NB4 (cell line): ENCODE measurements at regions not wholly inside any gene's neighbourhood (a gene's known extent, or its start where the extent isn't known, plus 50 kb on each side); places are given as distances from the start of the nearest gene placed in this dataset.

Experiments
- MYC ChIP-seq: IDR thresholded peaks from 2 replicates; pipeline ENCODE4 v1.6.1; 2011; ENCODE audit warnings: low read depth, low read length
- TF ChIP-seq, protein P1 (sequence below): IDR thresholded peaks from one replicate; pipeline ENCODE4 v1.5.1; 2012; ENCODE audit warnings: low read depth, low read length

DNA sequence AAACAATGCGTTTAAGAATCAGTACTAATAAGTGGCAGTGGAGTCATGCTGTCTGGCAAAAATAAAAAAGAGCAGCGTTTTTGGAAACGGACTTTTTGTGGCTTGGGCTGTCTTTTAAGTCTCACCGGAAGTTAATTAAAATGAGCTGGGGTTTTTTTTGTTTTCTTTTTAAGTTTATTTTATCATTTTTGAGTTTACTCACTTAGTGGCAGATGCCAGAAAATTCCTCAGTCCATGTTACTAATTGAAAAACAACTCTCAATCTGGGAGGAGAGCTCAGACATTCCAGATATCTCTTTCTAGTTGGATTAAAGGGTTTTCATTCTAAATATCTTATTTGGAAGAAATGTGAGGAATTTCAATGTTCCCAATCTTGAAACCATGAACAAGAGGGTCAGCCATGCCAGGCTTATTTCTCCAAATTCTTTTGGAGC is 133.8 kb upstream of the AGR3 start:
- TF ChIP-seq, protein P1, sequence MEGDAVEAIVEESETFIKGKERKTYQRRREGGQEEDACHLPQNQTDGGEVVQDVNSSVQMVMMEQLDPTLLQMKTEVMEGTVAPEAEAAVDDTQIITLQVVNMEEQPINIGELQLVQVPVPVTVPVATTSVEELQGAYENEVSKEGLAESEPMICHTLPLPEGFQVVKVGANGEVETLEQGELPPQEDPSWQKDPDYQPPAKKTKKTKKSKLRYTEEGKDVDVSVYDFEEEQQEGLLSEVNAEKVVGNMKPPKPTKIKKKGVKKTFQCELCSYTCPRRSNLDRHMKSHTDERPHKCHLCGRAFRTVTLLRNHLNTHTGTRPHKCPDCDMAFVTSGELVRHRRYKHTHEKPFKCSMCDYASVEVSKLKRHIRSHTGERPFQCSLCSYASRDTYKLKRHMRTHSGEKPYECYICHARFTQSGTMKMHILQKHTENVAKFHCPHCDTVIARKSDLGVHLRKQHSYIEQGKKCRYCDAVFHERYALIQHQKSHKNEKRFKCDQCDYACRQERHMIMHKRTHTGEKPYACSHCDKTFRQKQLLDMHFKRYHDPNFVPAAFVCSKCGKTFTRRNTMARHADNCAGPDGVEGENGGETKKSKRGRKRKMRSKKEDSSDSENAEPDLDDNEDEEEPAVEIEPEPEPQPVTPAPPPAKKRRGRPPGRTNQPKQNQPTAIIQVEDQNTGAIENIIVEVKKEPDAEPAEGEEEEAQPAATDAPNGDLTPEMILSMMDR = no peak
- no peak for TF ChIP-seq MYC
